ENCODE measurements at regions not wholly inside any gene's neighbourhood (a gene's known extent, or its start where the extent isn't known, plus 50 kb on each side); places are given as distances from the start of the nearest gene placed in this dataset.
"Not testable (repeated sequence)": the region's sequence is repeated elsewhere in the genome, so short reads cannot be mapped to it uniquely, and the experiment has no call there.

- H3K14ac ChIP-seq (replicated peaks; ENCODE audit: low read depth, low read length); H2AK5ac ChIP-seq (ENCODE audit: low read depth, low read length); H3K4me3 ChIP-seq (ENCODE audit: insufficient read depth, low read depth, low read length); H4K20me1 ChIP-seq (ENCODE audit: insufficient read depth, low read length); dilution Hi-C loops (cut with HindIII; ENCODE audit: low sequenced_read_pairs, unreplicated experiment); H3K4ac ChIP-seq (ENCODE audit: low read depth, low read length); H4K5ac ChIP-seq (ENCODE audit: low read depth, low read length); H2BK120ac ChIP-seq (ENCODE audit: low read depth, low read length); H2BK5ac ChIP-seq (ENCODE audit: low read depth, low read length, poor library complexity, severe bottlenecking); H3K4me2 ChIP-seq (ENCODE audit: low read depth, low read length); H3K9me3 ChIP-seq (ENCODE audit: control insufficient read depth, insufficient read depth, low read length); H2AK9ac ChIP-seq (replicated peaks; ENCODE audit: low read depth, low read length, poor library complexity); H3K18ac ChIP-seq (ENCODE audit: low read depth, low read length); CTCF ChIA-PET; H3K23ac ChIP-seq (ENCODE audit: low read depth, low read length); ATAC-seq (ENCODE audit: low read depth); H3K36me3 ChIP-seq (ENCODE audit: control insufficient read depth, insufficient read depth, low read length); DNase-seq; H3K56ac ChIP-seq (ENCODE audit: extremely low read depth, insufficient read depth, low read length); H3K27me3 ChIP-seq (ENCODE audit: control insufficient read depth, insufficient read depth, low read length); H3K9me1 ChIP-seq (ENCODE audit: insufficient read depth, low read length); H2BK20ac ChIP-seq (ENCODE audit: low read depth, low read length); POLR2A ChIA-PET (ENCODE audit: unreplicated experiment); BruUV-seq (replicated peaks); H3K9ac ChIP-seq (ENCODE audit: low read depth, low read length); H3K79me1 ChIP-seq (ENCODE audit: low read depth in 1 of 2, low read length in 2 of 2); H4K8ac ChIP-seq (ENCODE audit: low read depth in 2 of 2, low read length in 2 of 2); intact Hi-C loops (cut with micrococcal nuclease); H3K4me1 ChIP-seq (ENCODE audit: control insufficient read depth, insufficient read depth, low read length); H3K27ac ChIP-seq (ENCODE audit: insufficient read depth, low read length); H2AFZ ChIP-seq (replicated peaks; ENCODE audit: low read length, poor library complexity); H4K91ac ChIP-seq (ENCODE audit: insufficient read depth, low read depth, low read length); H2BK15ac ChIP-seq (ENCODE audit: low read depth, low read length); in situ Hi-C loops (cut with MboI; ENCODE audit: low sequenced_read_pairs): not testable (repeated sequence)
- 100% methylated on average over 1 of the region's 21 CpGs; no CpG with 5 or more reads in 1 of the 2 experiments for WGBS, 2 experiments (ENCODE audit: extremely low coverage in 2 of 2, insufficient read length in 1 of 2)
These were observed 390.8 kb upstream of the ANKRD30A start for GRCh38 chr10:36734590-36734989.

Data from IMR-90 (cell line).